ENCODE measurements at regions not wholly inside any gene's neighbourhood (a gene's known extent, or its start where the extent isn't known, plus 50 kb on each side); places are given as distances from the start of the nearest gene placed in this dataset.

DNA sequence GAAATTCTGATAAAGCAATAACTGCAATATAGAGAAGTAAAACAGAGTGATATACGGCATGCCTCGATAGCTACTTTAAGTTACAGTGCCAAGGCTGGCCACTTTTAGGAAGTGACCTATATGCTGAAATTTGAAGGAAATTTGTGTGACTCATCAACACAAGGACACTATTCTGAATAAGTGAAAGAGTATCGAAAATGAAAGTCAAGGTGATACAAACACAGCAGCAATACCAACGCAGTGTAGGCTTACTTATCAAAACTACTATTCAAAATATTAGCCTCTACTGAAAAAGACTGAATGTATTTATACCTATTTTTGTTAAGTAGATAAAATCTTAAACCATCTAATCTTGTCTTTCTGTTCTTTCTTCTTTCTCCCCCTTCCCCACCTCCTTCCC is 459.9 kb upstream of the GNPDA2 start:
- no peak for DNase-seq (ENCODE audit: low spot score)
- intact Hi-C loops (cut with DNase I): loop anchor here (1.0 kb wide), 1 partner anchor 21 kb away; no protein-coding TSS in a partner anchor

DNA sequence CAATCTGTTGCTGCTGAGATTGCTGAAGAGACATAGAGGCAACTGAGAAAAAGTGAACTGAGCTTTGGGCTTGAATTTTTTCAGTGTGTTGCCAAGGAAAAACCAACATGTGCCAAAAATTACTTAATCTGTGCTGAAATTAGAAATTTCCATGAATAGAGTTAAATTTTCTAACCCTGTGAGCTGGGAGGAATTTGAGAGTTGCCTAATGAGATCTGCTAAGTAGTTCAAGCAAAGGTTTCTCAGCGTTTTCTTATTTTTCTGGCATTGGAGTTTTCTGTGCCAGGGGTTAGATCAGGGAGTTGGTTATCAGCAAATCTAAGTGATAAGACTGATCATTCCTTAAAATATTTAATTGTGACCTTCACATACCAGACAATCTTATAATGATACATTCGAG is 457.5 kb upstream of the GNPDA2 start:
- intact Hi-C loops (cut with DNase I): no loop called here
- no peak for DNase-seq (ENCODE audit: low spot score)
- no peak for ATAC-seq

More for the DNA sequence above, 459.9 kb upstream of the GNPDA2 start:
- no peak for ATAC-seq

DNA sequence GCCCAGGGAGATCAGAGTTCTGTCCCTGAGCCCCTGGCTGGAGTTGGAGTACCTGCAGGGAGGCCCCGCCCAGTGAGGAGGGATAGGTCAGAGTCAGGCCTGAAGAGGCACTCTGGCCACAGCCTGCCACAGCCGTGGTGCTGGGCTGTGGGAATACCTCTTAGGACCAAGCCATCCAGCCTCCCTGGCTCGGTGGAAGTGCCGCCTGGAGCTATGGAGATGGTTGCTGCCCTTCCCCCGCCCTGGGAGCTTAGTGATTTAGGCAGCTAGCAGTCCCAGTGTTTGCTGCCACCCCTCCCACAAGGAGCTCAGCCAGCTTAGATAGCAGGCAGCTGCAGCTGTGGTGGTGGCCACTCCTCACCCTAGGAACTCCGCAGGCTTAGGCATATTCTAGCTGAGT is 446.3 kb upstream of the GNPDA2 start:
- intact Hi-C loops (cut with DNase I): no loop called here
- DNase-seq (ENCODE audit: low spot score): no peak
- peak; percentile 22 for ATAC-seq

GRCh38 chr4:45160951-45161350 is 434.6 kb upstream of the GNPDA2 start:
- intact Hi-C loops (cut with DNase I): no loop called here
- DNase-seq (ENCODE audit: low spot score) (no peak), ATAC-seq (no peak)

DNA sequence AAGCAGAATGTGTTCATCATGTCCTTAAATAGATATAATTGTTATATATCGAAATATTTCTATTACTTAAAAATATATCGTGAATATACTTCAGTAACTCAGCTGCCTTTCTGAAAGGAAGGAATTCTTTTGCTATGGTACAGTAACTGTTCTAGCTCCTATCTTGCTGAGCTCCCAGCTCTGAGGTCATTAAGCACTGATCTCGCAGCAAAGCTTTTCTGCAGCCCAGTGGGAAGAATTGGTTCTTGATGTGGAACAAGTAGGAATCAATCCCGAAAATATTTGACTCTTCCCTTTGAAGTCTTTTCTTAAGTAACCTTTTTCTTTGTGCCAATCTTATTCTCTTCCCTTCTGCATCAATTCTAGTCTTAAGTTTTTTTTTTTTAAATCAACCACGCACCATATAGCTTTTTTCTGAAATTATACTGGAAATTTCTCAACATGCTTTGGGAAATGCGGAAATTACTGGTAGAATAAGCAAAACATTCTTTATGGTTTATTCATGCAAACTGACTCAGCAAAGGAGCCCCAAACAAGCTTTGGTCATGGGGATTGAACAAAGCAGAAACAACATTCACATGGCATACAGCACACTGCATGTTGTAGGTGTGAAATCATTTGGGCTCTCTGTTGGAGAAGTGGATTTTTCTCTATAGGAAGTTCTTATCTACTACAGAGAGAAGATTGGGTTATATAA is 428.9 kb upstream of the GNPDA2 start:
- no peak for DNase-seq (ENCODE audit: low spot score)
- no peak for ATAC-seq
- intact Hi-C loops (cut with DNase I): no loop called here

- intact Hi-C loops (cut with DNase I): no loop called here
- DNase-seq (ENCODE audit: low spot score): no peak
- no peak for ATAC-seq
These were observed 421.5 kb upstream of the GNPDA2 start for GRCh38 chr4:45147866-45148265.

GRCh38 chr4:45131020-45131419 is 404.7 kb upstream of the GNPDA2 start:
- intact Hi-C loops (cut with DNase I): no loop called here
- DNase-seq (ENCODE audit: low spot score): no peak
- ATAC-seq: peak; percentile 15

DNA sequence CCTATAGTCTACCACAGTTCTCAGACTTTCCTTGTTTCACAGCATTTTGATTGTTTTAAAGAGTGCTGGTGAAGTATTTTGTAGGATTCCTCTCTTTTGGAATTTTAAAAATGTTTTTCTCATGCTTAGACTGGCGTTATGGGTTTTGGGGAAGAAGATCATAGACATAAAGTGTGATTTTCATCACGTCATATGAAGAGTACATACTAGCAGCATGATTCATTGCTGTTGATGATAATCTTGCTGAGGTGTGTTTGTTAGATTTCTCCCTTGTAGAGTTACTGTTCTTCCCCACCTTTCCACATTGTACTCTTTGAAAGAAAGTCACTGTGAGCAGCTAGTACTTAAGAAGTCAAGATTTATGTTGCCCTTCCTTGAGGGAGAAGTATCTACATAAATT is 396.1 kb upstream of the GNPDA2 start:
- DNase-seq (ENCODE audit: low spot score) (no peak), ATAC-seq (no peak)
- intact Hi-C loops (cut with DNase I): no loop called here

- intact Hi-C loops (cut with DNase I): no loop called here
- DNase-seq (ENCODE audit: low spot score) (no peak), ATAC-seq (no peak)
These were observed 395.1 kb upstream of the GNPDA2 start for GRCh38 chr4:45121426-45121975.

GRCh38 chr4:45120163-45120562 is 393.8 kb upstream of the GNPDA2 start:
- DNase-seq (ENCODE audit: low spot score) (no peak), ATAC-seq (no peak)
- intact Hi-C loops (cut with DNase I): no loop called here

- no peak for DNase-seq (ENCODE audit: low spot score)
- ATAC-seq: no peak
- intact Hi-C loops (cut with DNase I): no loop called here
These were observed 393.0 kb upstream of the GNPDA2 start for GRCh38 chr4:45119376-45119775.

- intact Hi-C loops (cut with DNase I): no loop called here
- no peak for DNase-seq (ENCODE audit: low spot score)
- no peak for ATAC-seq
These were observed 376.4 kb upstream of the GNPDA2 start for GRCh38 chr4:45102716-45103115.

DNA sequence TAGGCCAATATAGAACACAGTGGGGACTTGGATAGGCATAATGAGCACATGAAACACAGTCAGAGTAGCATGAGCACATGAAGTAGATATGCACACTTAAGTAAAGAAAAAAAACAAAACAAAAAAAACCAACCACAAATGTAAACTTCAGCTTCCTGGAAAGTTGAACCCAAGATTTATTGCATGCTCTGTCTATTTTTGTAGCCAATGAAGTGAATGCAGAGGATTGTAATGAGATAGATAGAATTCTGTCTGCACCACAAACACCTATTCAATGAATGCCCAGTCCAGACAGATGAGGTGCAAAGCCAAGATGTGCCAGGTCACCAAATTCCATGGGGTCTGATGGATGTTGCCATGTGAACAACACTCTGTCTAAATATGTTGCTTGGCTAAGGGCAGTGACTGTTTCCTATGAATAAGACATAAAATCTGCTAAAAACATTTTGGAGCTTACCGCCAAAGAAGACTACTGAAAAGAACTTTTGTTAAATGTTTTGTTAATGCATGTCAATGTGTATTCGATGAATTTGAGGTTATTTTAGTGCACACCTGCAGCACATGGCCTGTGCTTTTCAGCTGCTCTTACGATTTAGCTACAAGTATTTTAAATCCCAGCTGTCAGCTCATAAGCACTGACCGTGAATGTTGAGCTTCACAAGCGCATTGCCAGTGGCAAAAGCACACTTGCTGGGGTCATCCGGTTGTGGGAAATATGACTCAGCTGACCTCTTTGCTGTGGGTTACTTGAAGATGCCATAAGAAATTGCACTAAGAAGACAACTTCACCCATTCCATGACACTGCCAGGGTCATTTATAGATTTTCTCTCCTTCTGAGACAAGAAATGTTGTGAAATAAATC is 374.8 kb upstream of the GNPDA2 start:
- intact Hi-C loops (cut with DNase I): no loop called here
- DNase-seq (ENCODE audit: low spot score) (peak; percentile 38), ATAC-seq (no peak)

DNA sequence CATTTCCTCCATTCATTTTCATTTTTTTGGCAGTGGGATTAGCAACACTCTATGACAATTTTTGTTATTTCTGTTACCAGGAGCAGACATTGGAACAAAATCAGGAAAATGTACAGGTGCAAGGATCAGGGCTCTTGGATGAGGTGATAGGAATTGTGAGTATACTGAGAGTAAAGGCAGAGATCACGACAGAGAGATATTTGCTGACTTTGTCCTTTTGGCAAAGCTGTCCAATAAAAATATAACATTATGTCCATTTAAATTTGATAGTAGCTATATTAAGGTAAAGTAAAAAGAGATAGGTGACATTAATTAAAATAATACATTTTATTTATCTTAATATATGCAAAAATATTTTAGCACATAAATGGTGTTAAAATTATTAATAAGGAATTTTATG is 373.1 kb upstream of the GNPDA2 start:
- DNase-seq (ENCODE audit: low spot score) (no peak), ATAC-seq (no peak)
- intact Hi-C loops (cut with DNase I): no loop called here

GRCh38 chr4:45094684-45095083 is 368.3 kb upstream of the GNPDA2 start:
- DNase-seq (ENCODE audit: low spot score): no peak
- ATAC-seq: no peak
- intact Hi-C loops (cut with DNase I): no loop called here

DNA sequence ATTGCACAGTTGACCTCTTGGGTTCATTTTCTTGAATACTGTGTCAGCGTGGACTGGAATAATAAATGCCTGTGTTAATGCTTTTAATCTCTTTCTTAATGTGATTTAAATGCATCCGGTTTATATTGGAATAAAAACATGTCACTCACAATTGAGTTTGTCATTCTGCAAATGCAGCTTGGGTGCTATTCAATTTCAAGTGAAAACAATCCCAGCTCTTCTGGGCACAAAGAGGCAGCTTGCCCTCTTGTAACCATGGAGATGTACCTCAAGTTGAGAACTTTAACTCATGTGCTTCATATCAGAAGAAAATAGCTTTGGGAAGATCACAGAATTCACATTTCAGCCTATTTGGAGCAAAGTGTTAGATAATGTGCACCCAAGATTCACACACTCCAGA is 355.7 kb upstream of the GNPDA2 start:
- DNase-seq (ENCODE audit: low spot score) (no peak), ATAC-seq (no peak)
- intact Hi-C loops (cut with DNase I): no loop called here

GRCh38 chr4:45079616-45080015 is 353.3 kb upstream of the GNPDA2 start:
- intact Hi-C loops (cut with DNase I): no loop called here
- ATAC-seq: no peak
- DNase-seq (ENCODE audit: low spot score): no peak

- no peak for ATAC-seq
- intact Hi-C loops (cut with DNase I): no loop called here
These were observed 351.8 kb upstream of the GNPDA2 start for GRCh38 chr4:45078201-45078600.

GRCh38 chr4:45072981-45073380 is 346.6 kb upstream of the GNPDA2 start:
- no peak for ATAC-seq
- DNase-seq (ENCODE audit: low spot score): no peak
- intact Hi-C loops (cut with DNase I): no loop called here

More at GRCh38 chr4:45078201-45078600, 351.8 kb upstream of the GNPDA2 start:
- DNase-seq (ENCODE audit: low spot score): no peak

DNA sequence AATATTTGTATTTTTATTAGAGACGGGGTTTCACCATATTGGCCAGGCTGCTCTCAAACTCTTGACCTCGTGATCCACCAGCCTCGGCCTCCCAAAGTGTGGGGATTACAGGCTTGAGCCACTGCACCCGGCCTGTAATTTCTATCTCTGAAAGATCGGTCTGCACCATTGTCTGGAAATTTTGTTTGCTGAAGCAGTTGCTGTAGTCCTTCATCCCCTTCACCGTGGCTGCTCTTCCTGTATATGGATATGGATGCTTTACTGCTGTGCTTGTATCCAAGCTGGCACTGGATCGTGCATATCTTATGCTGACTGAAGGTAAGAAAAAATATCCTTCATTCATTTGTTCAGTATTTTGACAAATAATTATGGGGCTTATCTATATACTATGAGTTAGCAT is 338.4 kb upstream of the GNPDA2 start:
- intact Hi-C loops (cut with DNase I): no loop called here
- DNase-seq (ENCODE audit: low spot score) (no peak), ATAC-seq (no peak)

Data from sciatic nerve (tissue), 2 donors.